ENCODE measurements at regions not wholly inside any gene's neighbourhood (a gene's known extent, or its start where the extent isn't known, plus 50 kb on each side); places are given as distances from the start of the nearest gene placed in this dataset.

- Histone ChIP-seq H3K27me3 (no peaks in the 10 kb centered on the region), H3K27ac (no peak overlapping the region), H3K36me3 (no peaks in the 10 kb centered on the region), H3K4me3 (no peak overlapping the region), H3K9me3 (peaks cover 0 to 3% (median 0%) of the 10 kb centered on the region in 4 donors), H3K4me1 (no peaks in the 10 kb centered on the region)
- TF ChIP-seq, protein P1, sequence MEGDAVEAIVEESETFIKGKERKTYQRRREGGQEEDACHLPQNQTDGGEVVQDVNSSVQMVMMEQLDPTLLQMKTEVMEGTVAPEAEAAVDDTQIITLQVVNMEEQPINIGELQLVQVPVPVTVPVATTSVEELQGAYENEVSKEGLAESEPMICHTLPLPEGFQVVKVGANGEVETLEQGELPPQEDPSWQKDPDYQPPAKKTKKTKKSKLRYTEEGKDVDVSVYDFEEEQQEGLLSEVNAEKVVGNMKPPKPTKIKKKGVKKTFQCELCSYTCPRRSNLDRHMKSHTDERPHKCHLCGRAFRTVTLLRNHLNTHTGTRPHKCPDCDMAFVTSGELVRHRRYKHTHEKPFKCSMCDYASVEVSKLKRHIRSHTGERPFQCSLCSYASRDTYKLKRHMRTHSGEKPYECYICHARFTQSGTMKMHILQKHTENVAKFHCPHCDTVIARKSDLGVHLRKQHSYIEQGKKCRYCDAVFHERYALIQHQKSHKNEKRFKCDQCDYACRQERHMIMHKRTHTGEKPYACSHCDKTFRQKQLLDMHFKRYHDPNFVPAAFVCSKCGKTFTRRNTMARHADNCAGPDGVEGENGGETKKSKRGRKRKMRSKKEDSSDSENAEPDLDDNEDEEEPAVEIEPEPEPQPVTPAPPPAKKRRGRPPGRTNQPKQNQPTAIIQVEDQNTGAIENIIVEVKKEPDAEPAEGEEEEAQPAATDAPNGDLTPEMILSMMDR (IDR thresholded peaks at IDR 0.05), result no peak
- no peak for TF ChIP-seq POLR2A (IDR thresholded peaks at IDR 0.05)
- WGBS (ENCODE audit: insufficient coverage, low coverage, low lambda C conversion rate, missing lambda C conversion rate), result 27% methylated on average over 3 of the region's 3 CpGs
- DNase-seq (no peak), ATAC-seq (no peak)
- intact Hi-C loops (cut with DNase I), result no loop called here
These were observed 932.4 kb downstream of the PCDH18 start for GRCh38 chr4:136599890-136600289.

- Histone ChIP-seq H3K36me3 (no peaks in the 10 kb centered on the region), H3K4me3 (no peak overlapping the region), H3K9me3 (no peaks in the 10 kb centered on the region), H3K27ac (no peak overlapping the region), H3K27me3 (no peaks in the 10 kb centered on the region), H3K4me1 (no peaks in the 10 kb centered on the region)
- intact Hi-C loops (cut with DNase I), result no loop called here
- ATAC-seq (no peak), DNase-seq (no peak)
- 43% methylated on average over 1 of the region's 1 CpG for WGBS (ENCODE audit: insufficient coverage, low coverage, low lambda C conversion rate, missing lambda C conversion rate)
- TF ChIP-seq, protein P1 (IDR thresholded peaks at IDR 0.05), result no peak
- TF ChIP-seq POLR2A (IDR thresholded peaks at IDR 0.05), result no peak
These were observed 941.9 kb downstream of the PCDH18 start for GRCh38 chr4:136590440-136590839.

- no peak for ATAC-seq
- H3K4me3 ChIP-seq, result no peak overlapping the region
- DNase-seq, result no peak
- TF ChIP-seq, protein P1 (IDR thresholded peaks at IDR 0.05), result no peak
- TF ChIP-seq POLR2A (IDR thresholded peaks at IDR 0.05), result no peak
- intact Hi-C loops (cut with DNase I), result no loop called here
- no peaks in the 10 kb centered on the region for H3K27me3 ChIP-seq
- no peaks in the 10 kb centered on the region for H3K4me1 ChIP-seq
- no peak overlapping the region for H3K27ac ChIP-seq
- WGBS (ENCODE audit: insufficient coverage, low coverage, low lambda C conversion rate, missing lambda C conversion rate), result 63% methylated on average over 1 of the region's 1 CpG
- H3K9me3 ChIP-seq, result no peaks in the 10 kb centered on the region
- H3K36me3 ChIP-seq, result no peaks in the 10 kb centered on the region
These were observed 948.7 kb downstream of the PCDH18 start for GRCh38 chr4:136583567-136583966.

DNA sequence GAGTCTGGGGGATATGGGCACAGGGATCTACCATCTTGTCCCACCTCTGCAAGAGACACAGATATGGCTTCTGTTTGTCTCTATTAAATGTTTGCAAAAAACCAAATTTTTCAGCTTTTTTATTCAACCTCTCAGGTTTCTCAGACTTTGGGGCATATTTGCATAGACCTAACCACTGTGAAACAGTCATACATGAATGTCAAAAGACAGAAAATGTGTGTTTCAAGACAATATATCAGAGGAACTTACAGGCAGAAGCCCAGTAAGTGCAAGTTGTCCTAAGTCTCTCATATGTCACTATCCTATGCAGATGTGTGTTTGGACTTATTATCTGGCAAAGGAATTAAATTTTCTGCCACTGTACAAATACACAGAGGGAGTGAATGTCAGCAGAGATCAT lies 951.2 kb downstream of the PCDH18 start:
- Histone ChIP-seq H3K36me3 (no peaks in the 10 kb centered on the region), H3K4me1 (no peaks in the 10 kb centered on the region), H3K9me3 (no peaks in the 10 kb centered on the region), H3K27me3 (no peaks in the 10 kb centered on the region), H3K4me3 (no peak overlapping the region), H3K27ac (no peak overlapping the region)
- DNase-seq (no peak), ATAC-seq (no peak)
- no peak for TF ChIP-seq POLR2A (IDR thresholded peaks at IDR 0.05)
- TF ChIP-seq, protein P1 (IDR thresholded peaks at IDR 0.05), result no peak
- intact Hi-C loops (cut with DNase I), result no loop called here

GRCh38 chr4:136575146-136575545 lies 957.1 kb downstream of the PCDH18 start:
- ATAC-seq (no peak), DNase-seq (no peak)
- no peaks in the 10 kb centered on the region for H3K9me3 ChIP-seq
- no peak overlapping the region for H3K27ac ChIP-seq
- TF ChIP-seq, protein P1 (IDR thresholded peaks at IDR 0.05), result no peak
- no peak for TF ChIP-seq POLR2A (IDR thresholded peaks at IDR 0.05)
- no peaks in the 10 kb centered on the region for H3K36me3 ChIP-seq
- H3K4me1 ChIP-seq, result no peaks in the 10 kb centered on the region
- intact Hi-C loops (cut with DNase I), result no loop called here
- H3K27me3 ChIP-seq, result no peaks in the 10 kb centered on the region
- H3K4me3 ChIP-seq, result no peak overlapping the region
